ENCODE measurements at regions not wholly inside any gene's neighbourhood (a gene's known extent, or its start where the extent isn't known, plus 50 kb on each side); places are given as distances from the start of the nearest gene placed in this dataset.

DNA sequence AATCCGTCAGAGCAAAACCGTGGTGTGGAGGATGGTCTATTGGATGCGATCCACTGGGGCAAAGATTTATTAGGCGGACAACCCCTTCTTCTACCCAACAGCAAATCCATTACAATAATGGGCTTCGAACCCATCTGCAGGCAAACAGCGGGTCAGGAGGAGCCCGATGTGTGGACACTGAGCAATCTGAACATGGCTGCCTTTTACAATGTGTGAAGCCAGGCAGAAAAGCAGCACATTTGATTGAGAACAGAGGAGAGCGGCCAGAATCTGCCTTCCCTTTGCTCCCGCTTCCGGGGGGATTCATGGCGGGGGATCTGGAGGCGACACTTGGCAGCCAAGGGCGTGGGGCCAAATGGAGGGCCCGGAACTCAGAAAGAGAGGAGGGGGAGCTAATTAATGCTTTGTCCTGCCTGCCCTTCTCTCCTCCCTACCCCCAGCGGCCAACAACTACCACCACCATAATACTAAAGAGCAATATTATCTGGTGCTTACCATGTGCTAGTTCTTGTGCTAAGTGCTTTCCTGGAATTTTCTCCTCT, 133.0 kb downstream of the EMX2 start:
- TF ChIP-seq BHLHE40 (IDR thresholded peaks at IDR 0.05; ENCODE audit: borderline replicate concordance in 1 of 2, low read depth in 2 of 2, low read length in 1 of 2) (no peak), CBFB (IDR thresholded peaks at IDR 0.05; ENCODE audit: low read depth) (no peak), SREBF2 (IDR thresholded peaks at IDR 0.05; ENCODE audit: low read length) (no peak), CHD1 (IDR thresholded peaks at IDR 0.05; ENCODE audit: low read depth, low read length) (no peak), NR2C1 (IDR thresholded peaks at IDR 0.05) (no peak), KLF5 (IDR thresholded peaks at IDR 0.05; ENCODE audit: partially characterized antibody) (no peak)
- TF ChIP-seq, protein P1, sequence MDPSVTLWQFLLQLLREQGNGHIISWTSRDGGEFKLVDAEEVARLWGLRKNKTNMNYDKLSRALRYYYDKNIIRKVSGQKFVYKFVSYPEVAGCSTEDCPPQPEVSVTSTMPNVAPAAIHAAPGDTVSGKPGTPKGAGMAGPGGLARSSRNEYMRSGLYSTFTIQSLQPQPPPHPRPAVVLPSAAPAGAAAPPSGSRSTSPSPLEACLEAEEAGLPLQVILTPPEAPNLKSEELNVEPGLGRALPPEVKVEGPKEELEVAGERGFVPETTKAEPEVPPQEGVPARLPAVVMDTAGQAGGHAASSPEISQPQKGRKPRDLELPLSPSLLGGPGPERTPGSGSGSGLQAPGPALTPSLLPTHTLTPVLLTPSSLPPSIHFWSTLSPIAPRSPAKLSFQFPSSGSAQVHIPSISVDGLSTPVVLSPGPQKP (IDR thresholded peaks at IDR 0.05; ENCODE audit: low read depth, low read length): no peak
- TF ChIP-seq, protein P2, sequence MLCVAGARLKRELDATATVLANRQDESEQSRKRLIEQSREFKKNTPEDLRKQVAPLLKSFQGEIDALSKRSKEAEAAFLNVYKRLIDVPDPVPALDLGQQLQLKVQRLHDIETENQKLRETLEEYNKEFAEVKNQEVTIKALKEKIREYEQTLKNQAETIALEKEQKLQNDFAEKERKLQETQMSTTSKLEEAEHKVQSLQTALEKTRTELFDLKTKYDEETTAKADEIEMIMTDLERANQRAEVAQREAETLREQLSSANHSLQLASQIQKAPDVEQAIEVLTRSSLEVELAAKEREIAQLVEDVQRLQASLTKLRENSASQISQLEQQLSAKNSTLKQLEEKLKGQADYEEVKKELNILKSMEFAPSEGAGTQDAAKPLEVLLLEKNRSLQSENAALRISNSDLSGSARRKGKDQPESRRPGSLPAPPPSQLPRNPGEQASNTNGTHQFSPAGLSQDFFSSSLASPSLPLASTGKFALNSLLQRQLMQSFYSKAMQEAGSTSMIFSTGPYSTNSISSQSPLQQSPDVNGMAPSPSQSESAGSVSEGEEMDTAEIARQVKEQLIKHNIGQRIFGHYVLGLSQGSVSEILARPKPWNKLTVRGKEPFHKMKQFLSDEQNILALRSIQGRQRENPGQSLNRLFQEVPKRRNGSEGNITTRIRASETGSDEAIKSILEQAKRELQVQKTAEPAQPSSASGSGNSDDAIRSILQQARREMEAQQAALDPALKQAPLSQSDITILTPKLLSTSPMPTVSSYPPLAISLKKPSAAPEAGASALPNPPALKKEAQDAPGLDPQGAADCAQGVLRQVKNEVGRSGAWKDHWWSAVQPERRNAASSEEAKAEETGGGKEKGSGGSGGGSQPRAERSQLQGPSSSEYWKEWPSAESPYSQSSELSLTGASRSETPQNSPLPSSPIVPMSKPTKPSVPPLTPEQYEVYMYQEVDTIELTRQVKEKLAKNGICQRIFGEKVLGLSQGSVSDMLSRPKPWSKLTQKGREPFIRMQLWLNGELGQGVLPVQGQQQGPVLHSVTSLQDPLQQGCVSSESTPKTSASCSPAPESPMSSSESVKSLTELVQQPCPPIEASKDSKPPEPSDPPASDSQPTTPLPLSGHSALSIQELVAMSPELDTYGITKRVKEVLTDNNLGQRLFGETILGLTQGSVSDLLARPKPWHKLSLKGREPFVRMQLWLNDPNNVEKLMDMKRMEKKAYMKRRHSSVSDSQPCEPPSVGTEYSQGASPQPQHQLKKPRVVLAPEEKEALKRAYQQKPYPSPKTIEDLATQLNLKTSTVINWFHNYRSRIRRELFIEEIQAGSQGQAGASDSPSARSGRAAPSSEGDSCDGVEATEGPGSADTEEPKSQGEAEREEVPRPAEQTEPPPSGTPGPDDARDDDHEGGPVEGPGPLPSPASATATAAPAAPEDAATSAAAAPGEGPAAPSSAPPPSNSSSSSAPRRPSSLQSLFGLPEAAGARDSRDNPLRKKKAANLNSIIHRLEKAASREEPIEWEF (IDR thresholded peaks at IDR 0.05; ENCODE audit: insufficient replicate concordance, low read depth, low read length): no peak
- Histone ChIP-seq H3K4me1 (ENCODE audit: control insufficient read depth, insufficient read depth, low read length) (no peaks in the 10 kb centered on the region), H3K27me3 (replicated peaks in 1 of 2; ENCODE audit: control insufficient read depth in 2 of 2, insufficient read depth in 2 of 2, low read length in 1 of 2) (peaks cover 0 to 3% of the 10 kb centered on the region in 2 experiments; a peak in 1 of 4 replicates), H3K4me2 (ENCODE audit: control insufficient read depth, insufficient read depth) (no peak overlapping the region), H3K27ac (ENCODE audit: control insufficient read depth, insufficient read depth) (no peak overlapping the region), H2AFZ (ENCODE audit: control insufficient read depth, low read depth, low read length) (no peak overlapping the region), H3K4me3 (no peak overlapping the region), H3K9ac (ENCODE audit: control insufficient read depth, insufficient read depth, low read length) (no peak overlapping the region), H4K20me1 (ENCODE audit: control insufficient read depth, insufficient read depth) (no peaks in the 10 kb centered on the region), H3K36me3 (ENCODE audit: control insufficient read depth in 2 of 2, insufficient read depth in 2 of 2, low read length in 1 of 2) (no peaks in the 10 kb centered on the region), H3K79me2 (ENCODE audit: control insufficient read depth, insufficient read depth, low read length) (no peaks in the 10 kb centered on the region), H3K9me3 (replicated peaks; ENCODE audit: control insufficient read depth, insufficient read depth, low read length) (no peaks in the 10 kb centered on the region; the same call in 2 of the 3 replicates)
- no peak for FAIRE-seq
- ChIA-PET CTCF (no interaction called here), POLR2A (interaction anchor here (1.0 kb wide), 1 partner anchor 53 kb away, joined by 3 read pairs; no protein-coding TSS in a partner anchor), RAD21 (ENCODE audit: unreplicated experiment) (interaction anchor here (1.5 to 2.7 kb wide), 2 partner anchors 18 to 19 kb away, joined by 3 to 8 read pairs; no protein-coding TSS in a partner anchor), SMC1A (ENCODE audit: uncharacterized antibody, unreplicated experiment) (interaction anchor here (0.7 to 4.4 kb wide), 4 partner anchors 12 to 54 kb away, joined by 3 to 21 read pairs (median 12); no protein-coding TSS in a partner anchor)
- in situ Hi-C loops (cut with MboI): no loop called here
- DNase-seq (ENCODE audit: low read depth, low spot score): no peak
- no peak for ATAC-seq
- intact Hi-C loops (cut with micrococcal nuclease; ENCODE audit: unreplicated experiment): no loop called here
- 64% methylated on average over 15 of the region's 15 CpGs for WGBS (ENCODE audit: insufficient coverage, insufficient replicate concordance, low lambda C conversion rate, missing lambda C conversion rate)
- no TSS peak for BruUV-seq (replicated peaks)

All from GM12878 (cell line).